HG03558 (cell line): ENCODE measurements at regions not wholly inside any gene's neighbourhood (a gene's known extent, or its start where the extent isn't known, plus 50 kb on each side); places are given as distances from the start of the nearest gene placed in this dataset.

Experiments used
- ATAC-seq: cut with Tn5 transposase; IDR thresholded peaks from one replicate; pipeline ENCODE4 v1.9.1; 2021; ENCODE audit warnings: moderate number of reproducible peaks; ENCODE audit not compliant: unreplicated experiment; ENCODE audit errors: extremely low read depth

DNA sequence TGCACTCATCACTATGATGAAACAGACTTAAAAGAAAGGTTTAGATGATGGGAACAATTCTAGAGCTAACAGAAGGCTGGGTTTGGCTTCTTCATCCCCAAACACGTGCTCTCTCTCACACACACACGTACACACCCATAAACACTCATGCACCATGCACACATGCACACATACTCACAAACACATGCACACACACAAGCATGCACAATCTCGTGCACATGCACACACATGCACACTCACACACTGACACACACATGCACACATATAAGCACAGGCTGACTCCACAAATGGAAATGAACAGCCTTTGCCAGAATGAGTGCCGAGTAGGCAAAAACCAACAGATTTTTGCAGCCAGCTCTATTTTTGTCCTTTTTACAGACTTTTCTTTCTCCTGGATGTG, 1571.6 kb downstream of the AACS start:
- no peak for ATAC-seq

GRCh38 chr12:126644236-126645020, 1579.2 kb downstream of the AACS start:
- no peak for ATAC-seq

GRCh38 chr12:126648074-126648473, 1582.8 kb downstream of the AACS start:
- ATAC-seq, result no peak

DNA sequence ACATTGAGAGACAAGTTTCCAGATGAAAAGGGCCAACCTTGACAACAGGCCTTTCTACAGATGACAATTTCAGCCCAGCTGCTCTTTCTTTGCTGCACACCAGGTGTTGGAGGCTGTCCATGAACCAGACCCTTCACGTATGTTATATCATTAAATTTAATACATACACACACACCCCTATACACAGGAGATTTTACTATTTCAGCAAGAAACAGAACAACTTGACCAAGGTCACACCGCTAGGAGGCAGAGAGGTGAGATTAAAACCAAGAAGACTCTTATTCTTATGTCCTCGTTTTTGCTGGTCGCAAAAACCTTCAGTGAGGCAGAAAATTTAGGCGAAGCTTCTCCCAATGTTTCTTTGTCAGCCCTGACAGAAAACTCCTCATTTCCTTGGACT, 1585.9 kb downstream of the AACS start:
- ATAC-seq, result no peak

DNA sequence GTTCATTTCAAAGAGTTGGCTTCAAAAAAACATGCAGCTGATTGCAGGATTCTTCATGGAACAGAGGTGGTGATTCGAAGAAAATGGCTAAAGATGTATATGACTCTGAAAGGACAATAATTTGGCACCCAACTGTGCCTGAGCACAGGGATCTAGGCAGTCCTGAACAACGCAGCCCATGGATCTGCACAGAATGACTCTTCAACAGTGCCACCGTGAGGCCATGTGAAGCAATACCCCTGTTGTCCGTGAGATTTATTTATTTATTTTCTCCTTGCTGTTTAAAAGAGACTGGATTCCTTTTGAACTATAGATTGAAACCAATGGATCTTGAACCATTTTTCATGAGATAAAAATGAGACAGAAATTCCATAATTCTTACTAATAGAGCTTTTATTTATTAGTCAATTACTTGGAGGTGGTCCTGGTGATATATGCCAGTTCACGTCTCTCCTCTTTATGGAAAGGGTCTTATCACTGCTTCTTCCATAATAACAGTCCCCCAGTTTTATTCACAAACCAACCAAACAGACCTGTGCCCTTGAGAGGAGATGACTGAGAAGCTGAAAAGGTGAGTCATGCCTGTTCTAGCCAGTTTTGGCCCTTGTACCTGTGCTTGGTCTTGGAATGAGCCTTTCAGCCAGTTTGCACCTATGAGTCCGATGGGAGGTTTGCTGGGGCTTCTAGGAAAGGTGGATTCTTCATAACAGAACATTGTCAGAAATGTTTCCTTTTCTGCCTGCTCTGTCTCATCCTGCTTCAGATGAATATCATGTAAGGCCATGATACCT, 1598.3 kb downstream of the AACS start:
- no peak for ATAC-seq

- no peak for ATAC-seq
Measured at GRCh38 chr12:126667339-126667738, 1599.6 kb upstream of the TMEM132C start.

DNA sequence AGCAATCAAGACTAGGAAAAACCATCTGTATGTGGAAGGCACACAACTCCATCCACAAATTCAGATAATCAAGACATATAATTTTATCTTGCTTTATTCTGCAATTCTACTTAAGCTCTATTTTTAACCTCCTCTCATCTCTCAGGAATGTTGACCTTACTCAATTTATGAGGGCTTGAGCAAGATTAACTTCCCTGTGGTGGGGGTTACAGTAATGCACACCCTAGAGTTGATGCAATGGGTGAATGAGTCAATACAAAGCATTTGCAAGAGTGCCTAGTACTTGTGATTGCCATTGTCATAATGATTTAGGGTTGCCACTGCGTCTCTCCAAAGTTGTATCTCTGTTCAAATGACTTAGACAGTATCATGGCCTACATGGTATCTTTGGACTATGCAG, 1598.4 kb upstream of the TMEM132C start:
- ATAC-seq, result no peak

- no peak for ATAC-seq
Measured at GRCh38 chr12:126668961-126669360, 1598.0 kb upstream of the TMEM132C start.

DNA sequence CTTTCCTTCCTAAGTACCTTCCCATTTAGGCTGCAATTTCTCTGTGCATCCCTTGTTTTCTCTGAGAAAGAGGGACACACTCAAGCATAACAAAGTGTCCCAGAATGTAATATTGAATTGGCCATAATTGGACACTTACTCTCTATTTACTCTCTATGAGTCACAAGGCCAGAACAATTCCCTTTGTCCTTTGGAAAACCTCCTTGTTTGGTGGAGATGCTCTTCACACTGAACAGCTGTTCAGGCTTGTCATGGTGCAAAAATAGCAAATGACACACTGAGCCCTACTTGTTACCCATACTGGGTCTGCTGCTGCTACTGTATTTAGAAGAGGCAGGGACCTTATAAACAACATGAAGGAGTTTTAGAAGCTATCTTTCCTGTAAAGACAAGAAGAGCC, 1590.5 kb upstream of the TMEM132C start:
- ATAC-seq, result no peak

DNA sequence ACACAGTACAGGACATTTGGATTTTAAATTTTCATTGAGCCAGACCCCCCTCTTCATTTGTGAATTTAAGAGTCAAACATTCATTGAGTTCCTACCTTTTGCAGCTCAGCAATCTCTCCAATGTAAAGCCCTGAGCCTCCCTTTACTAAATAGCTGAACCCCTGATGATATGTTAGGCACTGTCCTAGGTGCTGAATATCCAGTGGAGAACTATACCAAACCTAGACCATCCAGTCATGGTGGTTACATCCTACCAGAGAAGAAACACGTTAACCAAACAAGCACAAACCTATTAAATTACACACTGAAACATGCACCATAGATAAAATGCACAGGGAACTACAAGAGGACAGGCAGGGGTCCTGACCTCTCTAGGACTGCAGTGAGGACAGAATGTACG, 1585.3 kb upstream of the TMEM132C start:
- ATAC-seq, result no peak

DNA sequence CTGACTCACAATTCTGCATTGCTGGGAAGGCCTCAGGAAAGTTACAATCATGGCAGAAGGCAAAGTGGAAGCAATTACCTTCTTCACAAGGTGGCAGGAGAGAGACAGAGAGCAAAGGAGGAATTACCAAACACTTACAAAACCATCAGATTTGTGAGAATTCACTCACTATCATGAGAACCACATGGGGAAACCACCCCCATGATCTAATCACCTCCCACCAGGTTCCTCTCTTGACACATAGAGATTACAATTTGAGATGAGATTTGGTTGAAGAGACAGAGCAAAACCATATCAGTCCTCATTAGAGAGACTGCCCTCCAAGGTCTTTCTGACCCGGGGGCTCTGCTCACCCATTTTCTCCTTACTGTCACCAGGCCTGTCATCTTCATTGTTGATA, 1582.3 kb upstream of the TMEM132C start:
- ATAC-seq, result no peak

GRCh38 chr12:126685636-126686035, 1581.3 kb upstream of the TMEM132C start:
- no peak for ATAC-seq

- ATAC-seq, result no peak
Measured at GRCh38 chr12:126688556-126688955, 1578.4 kb upstream of the TMEM132C start.

- ATAC-seq, result no peak
Measured at GRCh38 chr12:126700096-126700495, 1566.9 kb upstream of the TMEM132C start.

- no peak for ATAC-seq
Measured at GRCh38 chr12:126704609-126705008, 1562.4 kb upstream of the TMEM132C start.

DNA sequence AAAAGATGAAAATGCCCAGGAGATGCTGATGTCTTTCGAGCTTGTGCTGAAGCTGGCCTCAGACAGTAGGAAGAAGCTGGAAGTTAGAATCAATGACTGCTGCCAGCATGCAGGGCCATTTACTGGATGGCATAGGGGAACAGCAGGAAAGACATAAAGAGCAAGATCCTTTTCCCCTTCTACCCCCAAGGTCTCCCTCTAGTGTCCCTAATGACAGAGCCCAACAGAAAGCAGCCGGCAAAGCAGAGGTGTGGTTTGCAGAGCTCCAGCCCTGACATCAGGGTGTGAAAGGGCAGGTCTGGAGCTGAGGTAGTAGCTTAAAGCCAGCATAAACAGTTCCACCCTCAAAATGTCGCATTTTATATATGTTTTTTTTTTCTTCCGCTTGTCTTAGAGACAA, 1560.7 kb upstream of the TMEM132C start:
- ATAC-seq, result no peak

GRCh38 chr12:126708492-126708896, 1558.5 kb upstream of the TMEM132C start:
- ATAC-seq, result no peak

GRCh38 chr12:126718365-126718764, 1548.6 kb upstream of the TMEM132C start:
- no peak for ATAC-seq

GRCh38 chr12:126719912-126720705, 1546.9 kb upstream of the TMEM132C start:
- ATAC-seq, result no peak

DNA sequence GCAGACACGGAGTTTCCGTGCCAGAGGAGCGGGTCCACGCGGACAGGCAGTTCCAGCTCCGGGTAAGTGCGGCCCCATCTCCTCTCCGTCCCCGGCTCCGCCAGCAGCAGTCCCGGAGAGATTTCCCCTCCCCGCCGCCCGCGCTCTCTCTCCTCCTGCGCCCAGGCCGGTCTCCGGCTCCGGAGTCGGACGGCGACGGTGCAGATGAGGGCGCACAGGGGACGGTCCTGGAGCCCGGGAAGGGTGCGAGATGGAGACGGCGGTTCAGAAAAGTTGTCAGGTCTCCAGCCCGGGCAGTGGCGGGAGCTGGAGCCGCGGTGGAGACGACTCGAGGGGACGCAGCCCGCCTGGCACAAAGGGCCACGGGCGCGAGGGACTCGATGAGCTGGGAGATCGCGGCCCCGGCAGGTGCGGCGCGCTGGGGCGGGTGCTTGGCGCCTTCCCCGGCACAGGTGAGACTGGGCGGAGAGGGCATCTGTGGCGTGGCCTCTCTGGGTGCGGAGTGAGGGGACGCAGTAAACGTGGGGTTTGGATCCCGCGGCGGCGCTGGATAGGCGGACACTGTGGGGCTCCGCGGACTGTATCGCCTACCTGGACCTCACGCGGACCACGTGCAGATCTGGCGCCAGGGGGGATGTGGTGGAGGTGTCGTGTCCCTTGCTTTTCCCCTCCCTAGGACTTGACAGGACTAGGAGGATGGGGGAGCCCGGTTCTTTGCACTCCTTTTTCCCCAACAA, 1540.3 kb upstream of the TMEM132C start:
- ATAC-seq, result no peak
